Endothelial cell of umbilical vein (primary cell): ENCODE measurements at regions not wholly inside any gene's neighbourhood (a gene's known extent, or its start where the extent isn't known, plus 50 kb on each side); places are given as distances from the start of the nearest gene placed in this dataset. TPM values are rescaled to one million over a fixed set of nuclear protein-coding genes. Genes with fewer than 3 reads are reported as not detected.

Experiments used
- BruUV-seq: library from RNA; stranded (reverse); fragments of 400-500 nt; replicated peaks from 2 replicates; lab custom pipeline; 2021; lab: Mats Ljungman, UMichigan
- CTCF ChIA-PET: fragments of 300-600, 350-600 bp; sonication (Branson Sonifier 250); formaldehyde crosslinking; loops from one replicate; lab custom pipeline; 2021; ENCODE audit warnings: antibody characterized with exemption, inconsistent platforms; lab: Charles Lee
- POLR2A ChIA-PET: fragments of 300-600, 350-600 bp; sonication (Branson Sonifier 250); formaldehyde crosslinking; loops from one replicate; lab custom pipeline; 2021; ENCODE audit warnings: antibody characterized with exemption, inconsistent platforms; lab: Charles Lee
- DNase-seq: peaks from one replicate; pipeline ENCODE4 v3.0.0-alpha.2; 2011; ENCODE audit warnings: low read depth, low spot score
- FAIRE-seq: peaks from 2 replicates; lab custom pipeline; 2011; peaks lifted over from hg19 to GRCh38; lab: Jason Lieb, UNC
- H2AFZ ChIP-seq: 2 replicates; pipeline ENCODE4 v1.6.0; 2012; ENCODE audit warnings: low read depth, low read length, control low read depth, inconsistent platforms
- H3K27ac ChIP-seq: 2 replicates; pipeline ENCODE4 v1.5.1; 2011; ENCODE audit warnings: low read depth, mild to moderate bottlenecking, control low read depth, low read length, moderate library complexity; ENCODE audit not compliant: insufficient read depth
- H3K27me3 ChIP-seq, 2 experiments: 2 replicates each; pipeline versions ENCODE4 v1.6.0 to v1.6.1; 2011; ENCODE audit warnings: low read length in 2 of 2, mixed read lengths in 1 of 2; ENCODE audit not compliant: control insufficient read depth in 2 of 2, insufficient read depth in 2 of 2
- H3K36me3 ChIP-seq, 2 experiments: 2 replicates in 1 of 2; 3 replicates in 1 of 2; pipeline ENCODE4 v1.5.1; 2011; ENCODE audit warnings: low read length in 2 of 2, mild to moderate bottlenecking in 1 of 2, moderate library complexity in 1 of 2; ENCODE audit not compliant: control insufficient read depth in 2 of 2, insufficient read depth in 2 of 2; ENCODE audit errors: extremely low read depth in 1 of 2
- H3K4me1 ChIP-seq: 3 replicates; pipeline ENCODE4 v1.5.1; 2011; ENCODE audit warnings: mild to moderate bottlenecking, low read length; ENCODE audit not compliant: control insufficient read depth, insufficient read depth; ENCODE audit errors: extremely low read depth
- H3K4me2 ChIP-seq: 2 replicates; pipeline ENCODE4 v1.6.1; 2011; ENCODE audit warnings: low read length, control low read depth, mixed read lengths; ENCODE audit not compliant: insufficient read depth
- H3K4me3 ChIP-seq, 3 experiments: fragments of 200-600 bp in 1 of 3; sonication (generic), shearing (Covaris generic) in 1 of 3; replicated peaks in 1 of 3; 2 replicates each; pipeline ENCODE4 v1.5.1; 2011 to 2016; ENCODE audit warnings: control low read depth in 3 of 3, low read length in 3 of 3, mild to moderate bottlenecking in 2 of 3, inconsistent platforms in 1 of 3, low read depth in 1 of 3, moderate library complexity in 1 of 3; ENCODE audit not compliant: insufficient read depth in 1 of 3
- H3K79me2 ChIP-seq: 2 replicates; pipeline ENCODE4 v1.6.0; 2012; ENCODE audit warnings: low read length, inconsistent platforms; ENCODE audit not compliant: control insufficient read depth, insufficient read depth
- H3K9ac ChIP-seq: replicated peaks from 2 replicates; pipeline ENCODE3; 2011; ENCODE audit warnings: low read length, control low read depth; ENCODE audit not compliant: insufficient read depth; ENCODE audit errors: extremely low read depth
- H3K9me1 ChIP-seq: replicated peaks from 3 replicates; pipeline ENCODE4 v1.6.0; 2011; ENCODE audit warnings: mild to moderate bottlenecking, low read length; ENCODE audit not compliant: control insufficient read depth, insufficient read depth; ENCODE audit errors: extremely low read depth
- H3K9me3 ChIP-seq: replicated peaks from 2 replicates; pipeline ENCODE4 v1.5.1; 2012; ENCODE audit warnings: low read length, inconsistent platforms; ENCODE audit not compliant: control insufficient read depth, insufficient read depth
- H4K20me1 ChIP-seq: replicated peaks from 2 replicates; pipeline ENCODE3; 2011; ENCODE audit warnings: mild to moderate bottlenecking, low read length; ENCODE audit not compliant: control insufficient read depth, insufficient read depth; ENCODE audit errors: extremely low read depth
- FOS ChIP-seq: IDR thresholded peaks from 2 replicates; pipeline ENCODE4 v1.6.1; 2011; ENCODE audit warnings: mild to moderate bottlenecking, low read length, moderate library complexity, borderline replicate concordance; ENCODE audit not compliant: insufficient read depth
- GATA2 ChIP-seq: IDR thresholded peaks from 2 replicates; pipeline ENCODE4 v1.7.0; 2011; ENCODE audit warnings: low read depth, mild to moderate bottlenecking, moderate library complexity, mixed read lengths, low read length; ENCODE audit not compliant: insufficient read length, insufficient read depth
- MYC ChIP-seq: IDR thresholded peaks from one replicate; pipeline ENCODE4 v1.6.1; 2011; ENCODE audit warnings: mild to moderate bottlenecking, low read depth, low read length
- POLR2AphosphoS5 ChIP-seq: IDR thresholded peaks from 2 replicates; pipeline ENCODE4 v1.6.1; 2012; ENCODE audit warnings: low read depth, mild to moderate bottlenecking, control low read depth, low read length, moderate library complexity; ENCODE audit not compliant: insufficient read depth
- dilution Hi-C: fragments of 300-500 bp; cut with MboI; formaldehyde crosslinking; loops from one replicate; pipeline ENCODE4 v1.15.0; 2019; ENCODE audit warnings: low sequenced_read_pairs; ENCODE audit not compliant: extremely low pct_ligation_motif_present
- intact Hi-C: fragments of 100-400 bp; cut with micrococcal nuclease; formaldehyde crosslinking; loops from one replicate; pipeline ENCODE4 v1.10.0; 2022
- small RNA-seq: library from RNA; depleted of rRNA; stranded (forward); fragments of <200 nt; gene quantifications from one replicate; pipeline ENCODE3, GENCODE V24; 2012; ENCODE audit warnings: low replicate concordance, low read depth; ENCODE audit not compliant: insufficient read depth, insufficient read length

- no peaks in the 10 kb centered on the region for H3K36me3 ChIP-seq
- POLR2A ChIA-PET: no interaction called here
- H4K20me1 ChIP-seq: no peaks in the 10 kb centered on the region
- H3K79me2 ChIP-seq: no peaks in the 10 kb centered on the region
- dilution Hi-C loops (no loop called here), intact Hi-C loops (no loop called here)
- H3K4me1 ChIP-seq: no peaks in the 10 kb centered on the region
- H3K4me2 ChIP-seq: no peak overlapping the region
- no peaks in the 10 kb centered on the region for H3K9me3 ChIP-seq
- DNase-seq (no peak), FAIRE-seq (no peak)
- no peak overlapping the region for H3K9ac ChIP-seq
- no peak for TF ChIP-seq FOS
- no peak for TF ChIP-seq POLR2AphosphoS5
- TF ChIP-seq GATA2: no peak
- no peak for TF ChIP-seq MYC
- no peak overlapping the region for H2AFZ ChIP-seq
- H3K27me3 ChIP-seq: no peaks in the 10 kb centered on the region
- H3K27ac ChIP-seq: no peak overlapping the region
- no TSS peak for BruUV-seq
- no peaks in the 10 kb centered on the region for H3K9me1 ChIP-seq
- CTCF ChIA-PET: interaction anchor here (0.7 to 1.1 kb wide), 2 partner anchors 8 to 151 kb away, joined by 3 to 4 read pairs; no protein-coding TSS in a partner anchor
- no peak overlapping the region for H3K4me3 ChIP-seq
Measured at GRCh38 chr5:52204310-52204709, 583.4 kb upstream of the ITGA1 start.

Small RNA genes in the stretch of these regions (small RNA-seq; reads per million reads assigned to genes)
- gene RNA5SP182: not detected
